Neural cell (in vitro differentiated cells): ENCODE measurements at regions not wholly inside any gene's neighbourhood (a gene's known extent, or its start where the extent isn't known, plus 50 kb on each side); places are given as distances from the start of the nearest gene placed in this dataset.
A peak's percentile ranks its signal among the peaks of the same experiment; 100 is the strongest.

Experiments
- H2AFZ ChIP-seq: fragments of 200-600, 300-800 bp; sonication (generic), shearing (Covaris generic); 2 replicates; pipeline ENCODE4 v1.6.0; 2014; ENCODE audit warnings: low read depth, mild to moderate bottlenecking, antibody characterized with exemption, low read length, moderate library complexity
- H3F3A ChIP-seq: fragments of 200-600 bp; shearing (Covaris generic); 2 replicates; pipeline ENCODE4 v1.6.1; 2016; ENCODE audit warnings: mild to moderate bottlenecking, moderate library complexity, mixed read lengths, antibody characterized with exemption, low read length; ENCODE audit not compliant: insufficient read depth, poor library complexity, severe bottlenecking
- H3K27ac ChIP-seq: fragments of 200-600, 300-800 bp; sonication (generic), shearing (Covaris generic); 2 replicates; pipeline ENCODE4 v1.5.1; 2014; ENCODE audit warnings: mild to moderate bottlenecking, low read length, moderate library complexity
- H3K27me3 ChIP-seq: fragments of 300-800, 200-600 bp; sonication (generic), shearing (Covaris generic); 2 replicates; pipeline ENCODE4 v1.6.0; 2014; ENCODE audit warnings: mild to moderate bottlenecking, low read depth, low read length, moderate library complexity; ENCODE audit not compliant: insufficient read depth
- H3K36me3 ChIP-seq: fragments of 300-800, 200-600 bp; sonication (generic), shearing (Covaris generic); 2 replicates; pipeline ENCODE4 v1.5.1; 2014; ENCODE audit warnings: mild to moderate bottlenecking, antibody characterized with exemption, low read length, moderate library complexity; ENCODE audit not compliant: insufficient read depth
- H3K4me2 ChIP-seq: fragments of 300-800, 200-600 bp; sonication (generic), shearing (Covaris generic); 2 replicates; pipeline ENCODE4 v1.6.0; 2014; ENCODE audit warnings: mild to moderate bottlenecking, low read length
- H3K4me3 ChIP-seq: fragments of 300-800, 200-600 bp; sonication (generic), shearing (Covaris generic); 2 replicates; pipeline ENCODE4 v1.5.1; 2014; ENCODE audit warnings: mild to moderate bottlenecking, low read length, moderate library complexity
- H3K79me2 ChIP-seq: fragments of 200-600 bp; shearing (Covaris generic); replicated peaks from 2 replicates; pipeline ENCODE4 v1.6.0; 2014; ENCODE audit warnings: mild to moderate bottlenecking, low read length, moderate library complexity; ENCODE audit not compliant: insufficient read depth
- H3K9ac ChIP-seq: fragments of 300-800, 200-600 bp; sonication (generic), shearing (Covaris generic); 2 replicates; pipeline ENCODE4 v1.6.1; 2016; ENCODE audit warnings: mild to moderate bottlenecking, low read length, mixed read lengths
- H3K9me2 ChIP-seq: fragments of 200-600 bp; shearing (Covaris generic); 2 replicates; pipeline ENCODE4 v1.6.1; 2016; ENCODE audit warnings: mild to moderate bottlenecking, low read length, mixed read lengths; ENCODE audit not compliant: insufficient read depth
- H3K9me3 ChIP-seq: fragments of 200-600, 300-800 bp; sonication (generic), shearing (Covaris generic); 2 replicates; pipeline ENCODE4 v1.6.1; 2016; ENCODE audit warnings: mild to moderate bottlenecking, mixed run types, low read length, moderate library complexity, mixed read lengths
- H4K20me1 ChIP-seq: fragments of 200-600 bp; shearing (Covaris generic); 2 replicates; pipeline ENCODE4 v1.6.1; 2016; ENCODE audit warnings: mild to moderate bottlenecking, mixed run types; ENCODE audit not compliant: insufficient read depth
- EP300 ChIP-seq: fragments of 450-650 bp; conservative IDR thresholded peaks from 2 replicates; pipeline ENCODE4 v1.6.1; 2014; ENCODE audit warnings: antibody characterized with exemption, mild to moderate bottlenecking, moderate library complexity; ENCODE audit not compliant: poor library complexity, severe bottlenecking
- EZH2 ChIP-seq: fragments of 200-600, 300-800 bp; shearing (Covaris generic), sonication (generic); IDR thresholded peaks from 2 replicates; pipeline ENCODE4 v1.6.1; 2014; ENCODE audit warnings: antibody characterized with exemption, low read length, borderline replicate concordance, mild to moderate bottlenecking; ENCODE audit not compliant: insufficient read depth, poor library complexity, severe bottlenecking
- MXI1 ChIP-seq: fragments of 450-650 bp; conservative IDR thresholded peaks from 2 replicates; pipeline ENCODE4 v1.6.1; 2014; ENCODE audit warnings: antibody characterized with exemption, mild to moderate bottlenecking; ENCODE audit not compliant: poor library complexity, severe bottlenecking
- POLR2AphosphoS5 ChIP-seq: IDR thresholded peaks from 2 replicates; pipeline ENCODE4 v1.6.1; 2012
- RAD21 ChIP-seq: fragments of 450-650 bp; conservative IDR thresholded peaks from 2 replicates; pipeline ENCODE4 v1.6.1; 2014; ENCODE audit warnings: antibody characterized with exemption, mild to moderate bottlenecking, moderate library complexity
- REST ChIP-seq: IDR thresholded peaks from 2 replicates; pipeline ENCODE4 v1.6.1; 2012; ENCODE audit warnings: borderline replicate concordance
- SMC3 ChIP-seq: fragments of 450-650 bp; conservative IDR thresholded peaks from 2 replicates; pipeline ENCODE4 v1.6.1; 2014; ENCODE audit warnings: antibody characterized with exemption, mild to moderate bottlenecking, moderate library complexity; ENCODE audit not compliant: poor library complexity
- TAF1 ChIP-seq: IDR thresholded peaks from 2 replicates; pipeline ENCODE4 v1.6.1; 2012; ENCODE audit warnings: low read depth
- TF ChIP-seq, protein P1 (sequence below): fragments of 450-650 bp; IDR thresholded peaks from 2 replicates; pipeline ENCODE4 v1.5.1; 2014; ENCODE audit warnings: antibody characterized with exemption, mild to moderate bottlenecking, moderate library complexity; ENCODE audit not compliant: poor library complexity, severe bottlenecking

- no peaks in the 10 kb centered on the region for H3K9me3 ChIP-seq
- H3K9me2 ChIP-seq = no peaks in the 10 kb centered on the region
- H3K4me2 ChIP-seq = no peak overlapping the region
- no peaks in the 10 kb centered on the region for H3K79me2 ChIP-seq
- H3K9ac ChIP-seq = no peak overlapping the region
- no peaks in the 10 kb centered on the region for H3K27me3 ChIP-seq
- no peak overlapping the region for H3K27ac ChIP-seq
- TF ChIP-seq, protein P1, sequence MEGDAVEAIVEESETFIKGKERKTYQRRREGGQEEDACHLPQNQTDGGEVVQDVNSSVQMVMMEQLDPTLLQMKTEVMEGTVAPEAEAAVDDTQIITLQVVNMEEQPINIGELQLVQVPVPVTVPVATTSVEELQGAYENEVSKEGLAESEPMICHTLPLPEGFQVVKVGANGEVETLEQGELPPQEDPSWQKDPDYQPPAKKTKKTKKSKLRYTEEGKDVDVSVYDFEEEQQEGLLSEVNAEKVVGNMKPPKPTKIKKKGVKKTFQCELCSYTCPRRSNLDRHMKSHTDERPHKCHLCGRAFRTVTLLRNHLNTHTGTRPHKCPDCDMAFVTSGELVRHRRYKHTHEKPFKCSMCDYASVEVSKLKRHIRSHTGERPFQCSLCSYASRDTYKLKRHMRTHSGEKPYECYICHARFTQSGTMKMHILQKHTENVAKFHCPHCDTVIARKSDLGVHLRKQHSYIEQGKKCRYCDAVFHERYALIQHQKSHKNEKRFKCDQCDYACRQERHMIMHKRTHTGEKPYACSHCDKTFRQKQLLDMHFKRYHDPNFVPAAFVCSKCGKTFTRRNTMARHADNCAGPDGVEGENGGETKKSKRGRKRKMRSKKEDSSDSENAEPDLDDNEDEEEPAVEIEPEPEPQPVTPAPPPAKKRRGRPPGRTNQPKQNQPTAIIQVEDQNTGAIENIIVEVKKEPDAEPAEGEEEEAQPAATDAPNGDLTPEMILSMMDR = no peak
- no peak for TF ChIP-seq EZH2
- no peak for TF ChIP-seq RAD21
- TF ChIP-seq TAF1 = no peak
- no peak for TF ChIP-seq SMC3
- TF ChIP-seq POLR2AphosphoS5 = no peak
- TF ChIP-seq EP300 = no peak
- no peak for TF ChIP-seq REST
- TF ChIP-seq MXI1 = no peak
- H3K4me3 ChIP-seq = no peak overlapping the region
- no peaks in the 10 kb centered on the region for H3K36me3 ChIP-seq
- H4K20me1 ChIP-seq = no peaks in the 10 kb centered on the region
- no peak overlapping the region for H2AFZ ChIP-seq
- H3F3A ChIP-seq = peaks cover 3% of the 10 kb centered on the region
These were observed 175.0 kb downstream of the AIPL1 start for GRCh38 chr17:6259899-6260298.

GRCh38 chr17:6257336-6257735 is 177.6 kb downstream of the AIPL1 start:
- no peak for TF ChIP-seq TAF1
- TF ChIP-seq SMC3 = no peak
- peak; percentile 51 for TF ChIP-seq MXI1
- peak; percentile 76 for TF ChIP-seq POLR2AphosphoS5
- TF ChIP-seq REST = peak; percentile 88
- peak; percentile 91 for TF ChIP-seq EP300
- peak; percentile 55 for TF ChIP-seq RAD21
- H3K4me3 ChIP-seq = peak overlapping the region; percentile 55
- H3F3A ChIP-seq = peaks cover 3% of the 10 kb centered on the region
- H4K20me1 ChIP-seq = no peaks in the 10 kb centered on the region
- peak overlapping the region; percentile 98 for H3K27ac ChIP-seq
- H3K9me3 ChIP-seq = no peaks in the 10 kb centered on the region
- H3K27me3 ChIP-seq = no peaks in the 10 kb centered on the region
- H3K79me2 ChIP-seq = no peaks in the 10 kb centered on the region
- peak overlapping the region; percentile 25 for H2AFZ ChIP-seq
- H3K9ac ChIP-seq = peak overlapping the region; percentile 72
- no peaks in the 10 kb centered on the region for H3K36me3 ChIP-seq
- H3K9me2 ChIP-seq = no peaks in the 10 kb centered on the region
- H3K4me2 ChIP-seq = peak overlapping the region; percentile 31
